ENCODE measurements at regions not wholly inside any gene's neighbourhood (a gene's known extent, or its start where the extent isn't known, plus 50 kb on each side); places are given as distances from the start of the nearest gene placed in this dataset.

DNA sequence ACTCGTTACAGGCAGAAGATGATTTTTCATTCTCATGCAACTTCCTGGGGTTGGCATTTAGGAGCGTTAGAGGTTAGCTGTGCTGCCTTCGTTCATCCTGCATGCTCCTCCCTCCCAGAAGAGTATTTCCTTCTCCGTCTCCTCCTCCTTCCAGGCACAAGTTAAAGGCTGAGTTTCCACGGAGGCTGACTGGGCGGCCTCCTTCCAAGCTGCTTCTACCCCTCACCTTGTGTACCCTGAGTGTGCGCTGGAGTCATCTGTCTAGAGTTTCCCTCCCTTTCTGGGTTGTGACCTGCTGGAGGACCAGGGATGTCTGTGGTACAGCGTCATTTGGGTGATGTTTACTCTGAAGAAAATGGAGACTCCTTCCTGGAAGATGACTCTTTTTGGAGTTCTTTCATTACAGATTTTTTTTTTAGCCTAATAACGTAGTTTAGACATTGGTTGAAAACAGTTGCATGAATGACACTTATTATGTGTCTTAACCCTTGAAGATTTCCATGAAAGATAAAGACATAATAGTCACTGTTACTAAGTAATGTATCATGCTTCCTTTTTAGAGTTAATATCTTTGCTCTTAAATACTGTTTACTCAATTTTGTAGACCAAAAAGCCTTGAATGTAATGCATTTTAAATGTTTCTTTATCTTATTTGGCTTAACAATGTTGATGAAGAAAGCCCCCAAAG, 146.9 kb downstream of the TENT4A start:
- ChIA-PET POLR2A (no interaction called here), CTCF (no interaction called here)
- ATAC-seq: no peak
- Histone ChIP-seq H3K9me3 (no peaks in the 10 kb centered on the region), H3K4me2 (no peak overlapping the region), H3K27ac (no peak overlapping the region), H3K4me3 (no peak overlapping the region), H3K4me1 (no peaks in the 10 kb centered on the region)
- no peak for TF ChIP-seq CBX8 (IDR thresholded peaks at IDR 0.05)
- no peak for TF ChIP-seq SMC3 (IDR thresholded peaks at IDR 0.05)
- TF ChIP-seq HOXB13 (CRISPR knock-in tag; IDR thresholded peaks at IDR 0.05; ENCODE audit: low read depth): no peak
- TF ChIP-seq MAFK (IDR thresholded peaks at IDR 0.05; ENCODE audit: partially characterized antibody): no peak
- no peak for TF ChIP-seq RCOR1 (IDR thresholded peaks at IDR 0.05; ENCODE audit: low read depth, low read length)
- no peak for FAIRE-seq
- no peak for DNase-seq (ENCODE audit: low read depth in 1 of 2, low spot score in 1 of 2)
- 20% methylated on average over 9 of the region's 9 CpGs for WGBS (ENCODE audit: missing lambda C conversion rate)

DNA sequence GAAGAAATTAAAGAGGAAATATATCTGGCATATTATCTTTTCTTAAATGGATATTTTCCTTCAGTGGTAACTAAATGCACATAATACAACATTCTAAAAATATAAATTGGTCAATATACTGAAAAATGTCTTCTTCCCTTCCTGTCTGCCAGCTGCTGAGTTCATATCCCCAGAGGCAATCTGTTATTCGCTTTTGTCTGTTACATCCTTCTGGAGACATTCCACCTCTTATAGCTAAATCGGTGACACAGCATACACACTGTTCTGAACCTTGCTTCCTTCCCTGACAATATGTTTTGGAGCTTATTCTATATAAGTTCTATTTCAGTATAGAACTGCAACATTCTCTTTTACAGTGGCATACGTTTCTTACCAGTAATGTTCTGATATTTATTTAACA, 147.8 kb downstream of the TENT4A start:
- 19% methylated on average over 3 of the region's 3 CpGs for WGBS (ENCODE audit: missing lambda C conversion rate)
- DNase-seq (ENCODE audit: low read depth in 1 of 2, low spot score in 1 of 2) (no peak), ATAC-seq (no peak), FAIRE-seq (no peak)
- no peak overlapping the region for H3K27ac ChIP-seq
- ChIA-PET CTCF (no interaction called here), POLR2A (no interaction called here)
- H3K9me3 ChIP-seq: no peaks in the 10 kb centered on the region
- H3K4me3 ChIP-seq: no peak overlapping the region
- H3K4me2 ChIP-seq: no peak overlapping the region
- no peaks in the 10 kb centered on the region for H3K4me1 ChIP-seq
- TF ChIP-seq, protein P1, sequence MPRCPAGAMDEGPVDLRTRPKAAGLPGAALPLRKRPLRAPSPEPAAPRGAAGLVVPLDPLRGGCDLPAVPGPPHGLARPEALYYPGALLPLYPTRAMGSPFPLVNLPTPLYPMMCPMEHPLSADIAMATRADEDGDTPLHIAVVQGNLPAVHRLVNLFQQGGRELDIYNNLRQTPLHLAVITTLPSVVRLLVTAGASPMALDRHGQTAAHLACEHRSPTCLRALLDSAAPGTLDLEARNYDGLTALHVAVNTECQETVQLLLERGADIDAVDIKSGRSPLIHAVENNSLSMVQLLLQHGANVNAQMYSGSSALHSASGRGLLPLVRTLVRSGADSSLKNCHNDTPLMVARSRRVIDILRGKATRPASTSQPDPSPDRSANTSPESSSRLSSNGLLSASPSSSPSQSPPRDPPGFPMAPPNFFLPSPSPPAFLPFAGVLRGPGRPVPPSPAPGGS (IDR thresholded peaks at IDR 0.05): no peak
- TF ChIP-seq NFE2L2 (conservative IDR thresholded peaks at IDR 0.05; ENCODE audit: low read length) (no peak), ZSCAN20 (CRISPR knock-in tag; IDR thresholded peaks at IDR 0.05) (no peak), GATA3 (IDR thresholded peaks at IDR 0.05; ENCODE audit: borderline replicate concordance) (no peak)
- TF ChIP-seq, protein P2, sequence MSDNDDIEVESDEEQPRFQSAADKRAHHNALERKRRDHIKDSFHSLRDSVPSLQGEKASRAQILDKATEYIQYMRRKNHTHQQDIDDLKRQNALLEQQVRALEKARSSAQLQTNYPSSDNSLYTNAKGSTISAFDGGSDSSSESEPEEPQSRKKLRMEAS (IDR thresholded peaks at IDR 0.05): no peak

DNA sequence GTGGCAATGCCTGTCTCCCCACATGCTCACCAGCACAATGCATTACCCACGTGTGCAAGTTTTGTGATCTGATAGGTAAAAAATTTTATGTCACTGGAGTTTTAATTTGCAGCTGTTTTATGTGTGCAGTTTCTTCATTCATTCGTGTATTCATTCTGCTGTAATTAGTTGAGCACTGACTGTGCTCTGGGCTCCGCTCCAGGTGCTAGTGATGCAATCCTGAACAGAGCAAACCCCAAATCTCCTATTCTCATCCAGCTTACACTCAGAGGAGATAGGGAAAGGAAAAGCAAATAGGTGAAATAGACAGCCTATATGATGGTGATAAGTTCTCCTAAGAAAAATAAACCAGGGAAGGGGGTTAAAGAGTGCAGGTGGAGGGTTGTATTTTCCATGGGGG, 148.4 kb downstream of the TENT4A start:
- DNase-seq (ENCODE audit: low read depth in 1 of 2, low spot score in 1 of 2): no peak
- POLR2A ChIA-PET: no interaction called here
- H3K4me3 ChIP-seq: no peak overlapping the region
- WGBS (ENCODE audit: missing lambda C conversion rate): 6% methylated on average over 3 of the region's 3 CpGs
- H3K4me1 ChIP-seq: no peaks in the 10 kb centered on the region
- TF ChIP-seq FOXS1 (CRISPR knock-in tag; IDR thresholded peaks at IDR 0.05) (no peak), ZFP36 (IDR thresholded peaks at IDR 0.05; ENCODE audit: borderline replicate concordance, partially characterized antibody) (no peak), EHF (CRISPR knock-in tag; IDR thresholded peaks at IDR 0.05) (no peak), ZSCAN20 (CRISPR knock-in tag; IDR thresholded peaks at IDR 0.05) (no peak), GATA3 (IDR thresholded peaks at IDR 0.05; ENCODE audit: borderline replicate concordance) (no peak), CBX8 (IDR thresholded peaks at IDR 0.05) (no peak), CHD2 (IDR thresholded peaks at IDR 0.05; ENCODE audit: low read length, partially characterized antibody) (no peak), NR3C1 (IDR thresholded peaks at IDR 0.05) (no peak), RARB (CRISPR knock-in tag; IDR thresholded peaks at IDR 0.05) (no peak), MAZ (IDR thresholded peaks at IDR 0.05; ENCODE audit: borderline replicate concordance, low read depth, low read length) (no peak), POLR2A (IDR thresholded peaks at IDR 0.05; ENCODE audit: low read length) (no peak), MYC (IDR thresholded peaks at IDR 0.05; ENCODE audit: borderline replicate concordance, low read length) (no peak), EP300 (IDR thresholded peaks at IDR 0.05) (no peak)
- TF ChIP-seq, protein P3, sequence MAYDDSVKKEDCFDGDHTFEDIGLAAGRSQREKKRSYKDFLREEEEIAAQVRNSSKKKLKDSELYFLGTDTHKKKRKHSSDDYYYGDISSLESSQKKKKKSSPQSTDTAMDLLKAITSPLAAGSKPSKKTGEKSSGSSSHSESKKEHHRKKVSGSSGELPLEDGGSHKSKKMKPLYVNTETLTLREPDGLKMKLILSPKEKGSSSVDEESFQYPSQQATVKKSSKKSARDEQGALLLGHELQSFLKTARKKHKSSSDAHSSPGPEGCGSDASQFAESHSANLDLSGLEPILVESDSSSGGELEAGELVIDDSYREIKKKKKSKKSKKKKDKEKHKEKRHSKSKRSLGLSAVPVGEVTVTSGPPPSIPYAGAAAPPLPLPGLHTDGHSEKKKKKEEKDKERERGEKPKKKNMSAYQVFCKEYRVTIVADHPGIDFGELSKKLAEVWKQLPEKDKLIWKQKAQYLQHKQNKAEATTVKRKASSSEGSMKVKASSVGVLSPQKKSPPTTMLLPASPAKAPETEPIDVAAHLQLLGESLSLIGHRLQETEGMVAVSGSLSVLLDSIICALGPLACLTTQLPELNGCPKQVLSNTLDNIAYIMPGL (CRISPR knock-in tag; IDR thresholded peaks at IDR 0.05; ENCODE audit: borderline replicate concordance): no peak
- FAIRE-seq: no peak
- no peak for ATAC-seq
- no peak overlapping the region for H3K4me2 ChIP-seq
- no peak overlapping the region for H3K27ac ChIP-seq
- CTCF ChIA-PET: no interaction called here
- H3K9me3 ChIP-seq: no peaks in the 10 kb centered on the region

All from A549 (cell line).